Astrocyte (in vitro differentiated cells and primary cell): ENCODE measurements at regions not wholly inside any gene's neighbourhood (a gene's known extent, or its start where the extent isn't known, plus 50 kb on each side); places are given as distances from the start of the nearest gene placed in this dataset.
"Not testable (repeated sequence)": the region's sequence is repeated elsewhere in the genome, so short reads cannot be mapped to it uniquely, and the experiment has no call there.

Experiments
- DNase-seq: peaks from one replicate; pipeline ENCODE4 v3.0.0-alpha.2; 2010; ENCODE audit warnings: low read depth
- FAIRE-seq: peaks from 2 replicates; lab custom pipeline; 2011; peaks lifted over from hg19 to GRCh38; lab: Jason Lieb, UNC
- H2AFZ ChIP-seq: 2 replicates; pipeline ENCODE4 v1.6.0; 2012; ENCODE audit warnings: low read depth, low read length, inconsistent platforms
- H3K27ac ChIP-seq: 2 replicates; pipeline ENCODE4 v1.5.1; 2011; ENCODE audit warnings: low read depth, low read length, inconsistent platforms
- H3K27me3 ChIP-seq: 2 replicates; pipeline ENCODE4 v1.6.0; 2011; ENCODE audit warnings: low read length, inconsistent platforms; ENCODE audit not compliant: insufficient read depth
- H3K36me3 ChIP-seq: 2 replicates; pipeline ENCODE4 v1.5.1; 2011; ENCODE audit warnings: low read length, inconsistent platforms; ENCODE audit not compliant: insufficient read depth
- H3K4me1 ChIP-seq: 2 replicates; pipeline ENCODE4 v1.5.1; 2011; ENCODE audit warnings: low read length, inconsistent platforms; ENCODE audit not compliant: insufficient read depth
- H3K4me2 ChIP-seq: 2 replicates; pipeline ENCODE4 v1.6.0; 2012; ENCODE audit warnings: low read length, inconsistent platforms
- H3K4me3 ChIP-seq: 2 replicates; pipeline ENCODE4 v1.5.1; 2011; ENCODE audit warnings: low read depth, mild to moderate bottlenecking, low read length, inconsistent platforms; ENCODE audit not compliant: insufficient read depth
- H3K79me2 ChIP-seq: 2 replicates; pipeline ENCODE4 v1.6.0; 2012; ENCODE audit warnings: mild to moderate bottlenecking, low read length, inconsistent platforms; ENCODE audit not compliant: insufficient read depth
- H3K9ac ChIP-seq: 2 replicates; pipeline ENCODE4 v1.6.0; 2012; ENCODE audit warnings: mild to moderate bottlenecking, low read length, inconsistent platforms
- H3K9me3 ChIP-seq: 2 replicates; pipeline ENCODE4 v1.5.1; 2012; ENCODE audit warnings: low read depth, mild to moderate bottlenecking, low read length, inconsistent platforms; ENCODE audit not compliant: insufficient read depth
- H4K20me1 ChIP-seq: 2 replicates; pipeline ENCODE4 v1.6.0; 2012; ENCODE audit warnings: low read length, inconsistent platforms; ENCODE audit not compliant: insufficient read depth
- H3K27ac Mint-ChIP-seq: one replicate; pipeline ENCODE4 v1.8.0; 2021; ENCODE audit warnings: mild to moderate bottlenecking, mixed read lengths; ENCODE audit not compliant: unreplicated experiment
- H3K27me3 Mint-ChIP-seq: one replicate; pipeline ENCODE4 v1.8.0; 2021; ENCODE audit warnings: low read depth, mixed read lengths; ENCODE audit not compliant: unreplicated experiment
- H3K36me3 Mint-ChIP-seq: one replicate; pipeline ENCODE4 v1.8.0; 2021; ENCODE audit warnings: low read depth, mixed read lengths; ENCODE audit not compliant: unreplicated experiment
- H3K4me1 Mint-ChIP-seq: one replicate; pipeline ENCODE4 v1.8.0; 2021; ENCODE audit warnings: low read depth, mixed read lengths; ENCODE audit not compliant: unreplicated experiment
- H3K4me3 Mint-ChIP-seq: one replicate; pipeline ENCODE4 v1.8.0; 2021; ENCODE audit warnings: mild to moderate bottlenecking, moderate library complexity, mixed read lengths; ENCODE audit not compliant: unreplicated experiment
- H3K9me3 Mint-ChIP-seq: one replicate; pipeline ENCODE4 v1.8.0; 2021; ENCODE audit warnings: mild to moderate bottlenecking, mixed read lengths; ENCODE audit not compliant: unreplicated experiment
- EZH2 ChIP-seq: IDR thresholded peaks from 2 replicates; pipeline ENCODE4 v1.6.1; 2012; ENCODE audit warnings: mild to moderate bottlenecking, low read length, inconsistent platforms; ENCODE audit not compliant: insufficient read depth
- TF ChIP-seq, protein P1 (sequence below): IDR thresholded peaks from 2 replicates; pipeline ENCODE4 v1.5.1; 2011; ENCODE audit warnings: low read depth, mild to moderate bottlenecking, inconsistent platforms, low read length, moderate library complexity; ENCODE audit not compliant: insufficient read depth

- H3K36me3 ChIP-seq, result no peaks in the 10 kb centered on the region
- FAIRE-seq (no peak), DNase-seq (peak; percentile 20)
- no peak overlapping the region for H3K27ac ChIP-seq
- H3K4me3 ChIP-seq, result no peak overlapping the region
- Mint-ChIP-seq H3K36me3 (no peaks in the 10 kb centered on the region), H3K27me3 (no peaks in the 10 kb centered on the region), H3K4me1 (peaks cover 18% of the 10 kb centered on the region), H3K4me3 (peak overlapping the region; percentile 54), H3K9me3 (no peaks in the 10 kb centered on the region), H3K27ac (peak overlapping the region; percentile 77)
- TF ChIP-seq, protein P1, sequence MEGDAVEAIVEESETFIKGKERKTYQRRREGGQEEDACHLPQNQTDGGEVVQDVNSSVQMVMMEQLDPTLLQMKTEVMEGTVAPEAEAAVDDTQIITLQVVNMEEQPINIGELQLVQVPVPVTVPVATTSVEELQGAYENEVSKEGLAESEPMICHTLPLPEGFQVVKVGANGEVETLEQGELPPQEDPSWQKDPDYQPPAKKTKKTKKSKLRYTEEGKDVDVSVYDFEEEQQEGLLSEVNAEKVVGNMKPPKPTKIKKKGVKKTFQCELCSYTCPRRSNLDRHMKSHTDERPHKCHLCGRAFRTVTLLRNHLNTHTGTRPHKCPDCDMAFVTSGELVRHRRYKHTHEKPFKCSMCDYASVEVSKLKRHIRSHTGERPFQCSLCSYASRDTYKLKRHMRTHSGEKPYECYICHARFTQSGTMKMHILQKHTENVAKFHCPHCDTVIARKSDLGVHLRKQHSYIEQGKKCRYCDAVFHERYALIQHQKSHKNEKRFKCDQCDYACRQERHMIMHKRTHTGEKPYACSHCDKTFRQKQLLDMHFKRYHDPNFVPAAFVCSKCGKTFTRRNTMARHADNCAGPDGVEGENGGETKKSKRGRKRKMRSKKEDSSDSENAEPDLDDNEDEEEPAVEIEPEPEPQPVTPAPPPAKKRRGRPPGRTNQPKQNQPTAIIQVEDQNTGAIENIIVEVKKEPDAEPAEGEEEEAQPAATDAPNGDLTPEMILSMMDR, result no peak
- TF ChIP-seq EZH2, result no peak
- no peaks in the 10 kb centered on the region for H4K20me1 ChIP-seq
- H2AFZ ChIP-seq, result no peak overlapping the region
- H3K9me3 ChIP-seq, result no peaks in the 10 kb centered on the region
- H3K9ac ChIP-seq, result no peak overlapping the region
- H3K4me1 ChIP-seq, result no peaks in the 10 kb centered on the region
- no peaks in the 10 kb centered on the region for H3K79me2 ChIP-seq
- H3K27me3 ChIP-seq, result no peaks in the 10 kb centered on the region
- no peak overlapping the region for H3K4me2 ChIP-seq
Measured at GRCh38 chrX:69062493-69062892, 102.8 kb downstream of the PJA1 start.

DNA sequence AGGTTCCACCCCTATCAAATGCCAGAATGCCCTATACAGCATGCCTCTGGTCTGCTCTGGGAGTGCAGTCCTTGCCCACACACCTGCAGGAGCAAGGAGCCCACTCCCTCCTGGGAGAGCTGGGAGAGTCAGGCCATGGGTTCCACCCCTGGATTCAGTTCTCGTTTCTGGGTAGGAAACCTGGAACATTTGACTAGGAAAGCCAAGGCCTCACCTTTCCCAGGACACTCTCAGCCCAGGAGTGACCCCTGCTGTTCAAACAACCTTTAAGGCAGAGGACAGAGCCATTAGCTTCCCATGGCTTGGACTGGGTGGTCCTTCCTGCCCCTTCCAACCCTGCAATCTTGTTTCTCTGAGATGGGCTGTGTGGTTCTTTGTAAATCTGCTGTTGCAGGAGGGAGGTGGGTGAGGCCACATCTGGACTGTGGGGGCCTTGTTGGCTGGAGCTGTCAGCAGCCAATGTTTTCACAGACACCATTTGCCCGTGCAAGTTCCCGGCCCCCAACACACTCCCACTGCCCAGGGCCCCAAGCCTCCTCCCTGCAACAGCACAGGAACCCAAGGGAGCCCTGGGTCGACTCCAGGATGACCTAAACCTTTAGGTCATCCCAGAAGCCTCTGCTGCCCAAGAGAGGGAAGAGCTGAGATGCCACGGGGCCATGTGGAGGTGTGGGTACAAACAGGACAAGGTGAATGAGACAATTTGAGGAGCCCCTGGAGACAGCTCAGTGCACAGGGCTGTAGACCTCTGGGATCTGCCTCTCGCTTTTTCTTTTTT is 104.4 kb downstream of the PJA1 start:
- H3K79me2 ChIP-seq, result no peaks in the 10 kb centered on the region
- no peaks in the 10 kb centered on the region for H3K9me3 ChIP-seq
- Mint-ChIP-seq H3K4me3 (no peak overlapping the region), H3K27me3 (no peaks in the 10 kb centered on the region), H3K9me3 (no peaks in the 10 kb centered on the region), H3K4me1 (peaks cover 8% of the 10 kb centered on the region), H3K36me3 (no peaks in the 10 kb centered on the region), H3K27ac (no peak overlapping the region)
- FAIRE-seq (peak; percentile 86), DNase-seq (peak; percentile 10)
- H2AFZ ChIP-seq, result no peak overlapping the region
- TF ChIP-seq, protein P1, result peak; percentile 17
- no peak for TF ChIP-seq EZH2
- H3K4me3 ChIP-seq, result no peak overlapping the region
- H3K9ac ChIP-seq, result no peak overlapping the region
- H4K20me1 ChIP-seq, result no peaks in the 10 kb centered on the region
- no peak overlapping the region for H3K27ac ChIP-seq
- no peaks in the 10 kb centered on the region for H3K27me3 ChIP-seq
- no peak overlapping the region for H3K4me2 ChIP-seq
- no peaks in the 10 kb centered on the region for H3K4me1 ChIP-seq
- no peaks in the 10 kb centered on the region for H3K36me3 ChIP-seq

GRCh38 chrX:69055193-69055592 is 110.1 kb downstream of the PJA1 start:
- Histone ChIP-seq H3K4me3 (no peak overlapping the region), H3K79me2 (no peaks in the 10 kb centered on the region), H3K4me2 (no peak overlapping the region), H3K36me3 (no peaks in the 10 kb centered on the region), H3K9me3 (no peaks in the 10 kb centered on the region), H3K9ac (no peak overlapping the region), H4K20me1 (no peaks in the 10 kb centered on the region), H3K27ac (no peak overlapping the region), H2AFZ (no peak overlapping the region), H3K4me1 (no peaks in the 10 kb centered on the region), H3K27me3 (no peaks in the 10 kb centered on the region)
- no peak overlapping the region for H3K4me3 Mint-ChIP-seq
- H3K9me3 Mint-ChIP-seq, result no peaks in the 10 kb centered on the region
- H3K27me3 Mint-ChIP-seq, result peaks cover 1% of the 10 kb centered on the region
- no peak for DNase-seq
- TF ChIP-seq, protein P1, result no peak
- no peak for TF ChIP-seq EZH2
- FAIRE-seq, result peak; percentile 29
- no peaks in the 10 kb centered on the region for H3K36me3 Mint-ChIP-seq
- H3K4me1 Mint-ChIP-seq, result peaks cover 2% of the 10 kb centered on the region
- no peak overlapping the region for H3K27ac Mint-ChIP-seq

GRCh38 chrX:69054497-69054896 is 110.8 kb downstream of the PJA1 start:
- H3K27ac Mint-ChIP-seq, H3K27me3 Mint-ChIP-seq, H3K4me3 Mint-ChIP-seq, H3K9me3 Mint-ChIP-seq, H3K4me1 ChIP-seq, H3K79me2 ChIP-seq, H3K36me3 Mint-ChIP-seq, H3K4me1 Mint-ChIP-seq, H3K4me2 ChIP-seq, H3K27me3 ChIP-seq, DNase-seq, H2AFZ ChIP-seq, H3K4me3 ChIP-seq, H4K20me1 ChIP-seq, H3K27ac ChIP-seq, H3K9ac ChIP-seq, FAIRE-seq, H3K36me3 ChIP-seq, H3K9me3 ChIP-seq: not testable (repeated sequence)
